ENCODE measurements at regions not wholly inside any gene's neighbourhood (a gene's known extent, or its start where the extent isn't known, plus 50 kb on each side); places are given as distances from the start of the nearest gene placed in this dataset.
A peak's percentile ranks its signal among the peaks of the same experiment; 100 is the strongest.
"Not testable (repeated sequence)": the region's sequence is repeated elsewhere in the genome, so short reads cannot be mapped to it uniquely, and the experiment has no call there.

DNA sequence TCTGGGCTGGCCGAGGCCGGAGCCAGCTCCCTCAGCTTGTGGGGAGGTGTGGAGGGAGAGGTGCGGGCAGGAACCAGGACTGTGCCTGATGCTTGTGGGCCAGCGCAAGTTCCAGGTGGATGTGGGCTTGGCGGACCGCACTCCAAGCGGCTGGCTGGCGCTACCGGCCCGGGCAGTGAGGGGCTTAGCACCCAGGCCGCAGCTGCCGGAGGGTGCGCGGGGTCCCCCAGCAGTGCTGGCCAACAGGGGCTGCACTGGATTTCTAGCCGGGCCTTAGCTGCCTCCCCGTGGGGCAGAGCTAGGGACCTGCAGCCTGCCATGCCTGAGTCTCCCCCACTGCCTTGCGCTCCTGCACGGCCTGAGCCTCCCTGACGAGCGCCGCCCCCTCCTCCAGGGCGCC lies 242.8 kb downstream of the CCSER2 start:
- no peak for DNase-seq

DNA sequence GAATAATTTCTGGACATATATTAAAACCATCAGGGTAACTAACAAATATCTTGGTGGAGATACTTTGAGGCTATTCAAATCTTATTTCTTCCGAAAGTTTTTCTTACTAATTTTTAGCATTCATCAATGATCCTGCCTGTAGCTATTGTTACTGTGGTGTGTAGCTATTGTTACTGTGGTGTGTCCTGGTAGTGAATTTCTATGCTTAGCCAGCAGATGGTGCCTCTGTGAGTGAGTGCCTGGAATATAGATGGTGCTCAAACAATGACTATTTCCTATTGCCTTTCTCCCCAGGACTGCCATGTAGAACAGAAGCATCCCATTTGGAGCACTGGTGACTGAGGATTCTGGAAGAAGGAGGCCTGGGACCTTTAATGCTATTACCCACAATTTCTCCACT lies 245.7 kb downstream of the CCSER2 start:
- DNase-seq = no peak

DNA sequence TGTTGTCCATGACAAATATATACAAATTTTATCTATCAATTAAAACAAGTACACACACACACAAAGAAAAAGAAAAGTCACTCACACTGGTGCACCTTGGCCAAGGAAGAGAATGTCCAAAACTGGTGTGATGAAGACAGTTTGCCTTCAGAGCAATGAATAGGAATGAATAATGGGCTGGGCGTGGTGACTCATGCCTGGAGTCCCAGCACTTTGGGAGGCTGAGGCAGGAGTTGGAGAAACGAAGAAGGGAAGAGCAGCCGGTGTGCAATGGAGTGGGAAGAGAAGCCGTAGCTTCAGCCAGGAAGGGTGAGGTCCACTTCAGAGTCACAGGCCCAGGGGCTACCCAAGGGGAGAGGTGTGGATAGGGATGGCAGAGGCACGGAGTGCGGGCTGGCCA lies 253.6 kb downstream of the CCSER2 start:
- DNase-seq = no peak

DNA sequence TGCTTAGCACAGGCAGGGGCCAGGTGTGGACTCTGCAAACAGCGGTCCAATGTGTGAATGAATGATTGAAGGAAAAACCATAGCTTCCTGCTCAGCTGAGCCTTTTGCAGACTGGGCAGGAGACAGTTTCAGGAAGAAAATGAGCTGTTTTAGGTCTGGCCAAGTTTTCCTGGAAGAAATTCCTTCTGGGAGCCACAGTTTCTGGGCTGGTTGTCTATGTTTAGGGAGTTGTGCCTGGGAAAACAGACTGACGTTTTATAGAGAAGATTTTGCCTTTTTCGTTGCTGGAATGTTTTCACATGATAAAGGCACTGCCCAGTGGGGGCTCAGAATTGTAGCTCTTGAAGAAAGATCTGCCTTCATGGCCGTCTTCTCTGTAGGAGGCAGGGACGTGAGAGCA lies 255.1 kb downstream of the CCSER2 start:
- no peak for DNase-seq

DNA sequence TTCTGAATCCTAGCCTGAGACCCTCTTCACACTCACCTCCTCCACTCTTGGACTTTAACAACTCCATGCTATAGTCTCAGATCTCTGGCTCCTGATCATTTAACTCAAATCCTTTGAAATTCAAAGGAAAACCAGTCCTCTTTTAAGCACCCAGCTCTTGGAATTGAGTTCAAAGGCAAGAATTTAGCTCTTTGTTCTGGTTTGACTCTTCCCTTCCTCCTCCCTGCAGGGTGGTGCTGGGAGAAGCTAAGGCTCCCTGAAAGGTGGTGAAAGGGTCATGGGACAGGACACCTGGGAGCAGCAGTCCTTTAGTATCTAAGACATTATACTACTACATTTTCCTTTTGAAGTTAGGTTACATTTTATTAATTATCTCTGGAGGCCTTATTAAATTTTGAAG lies 259.4 kb downstream of the CCSER2 start:
- DNase-seq = no peak

DNA sequence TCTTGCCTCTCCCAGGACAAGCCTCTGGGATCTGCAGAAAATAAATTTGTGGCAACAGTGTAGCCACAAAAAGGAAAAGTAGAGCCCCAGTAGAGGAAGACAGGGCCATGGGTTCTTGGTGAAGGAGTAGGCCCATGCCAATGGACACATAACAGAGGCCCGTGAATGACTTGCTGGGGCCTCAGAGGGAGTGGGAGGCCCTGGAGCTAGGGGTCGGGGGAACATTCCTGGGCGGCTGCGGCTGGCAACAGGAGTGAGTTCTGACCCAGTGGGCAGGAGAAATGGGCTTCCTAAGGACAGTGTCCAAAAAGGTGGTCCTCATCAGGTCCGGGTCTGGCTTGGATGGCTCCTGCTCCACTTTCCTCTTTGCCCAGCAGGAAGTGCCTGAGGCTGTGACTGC lies 260.0 kb downstream of the CCSER2 start:
- no peak for DNase-seq

DNA sequence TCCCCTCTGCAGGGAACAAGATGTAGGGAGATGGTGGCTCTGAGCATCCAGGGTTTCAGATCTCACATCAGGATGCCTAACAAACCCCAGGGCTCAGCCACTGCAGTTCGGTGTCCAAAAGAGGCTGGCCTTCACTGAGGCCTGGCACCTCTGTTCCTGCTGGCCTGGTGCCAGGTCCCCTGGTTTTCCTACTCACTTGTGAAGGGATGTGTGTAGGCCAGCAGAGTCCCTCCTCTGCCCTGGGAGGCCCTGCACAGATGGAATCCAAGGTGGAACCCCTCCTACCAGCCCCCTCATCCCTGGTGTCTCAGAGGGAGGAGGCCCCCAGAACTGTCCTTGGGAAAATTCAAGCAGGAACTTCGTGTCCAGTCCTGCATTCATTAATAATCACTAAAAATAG lies 260.6 kb downstream of the CCSER2 start:
- DNase-seq = no peak

DNA sequence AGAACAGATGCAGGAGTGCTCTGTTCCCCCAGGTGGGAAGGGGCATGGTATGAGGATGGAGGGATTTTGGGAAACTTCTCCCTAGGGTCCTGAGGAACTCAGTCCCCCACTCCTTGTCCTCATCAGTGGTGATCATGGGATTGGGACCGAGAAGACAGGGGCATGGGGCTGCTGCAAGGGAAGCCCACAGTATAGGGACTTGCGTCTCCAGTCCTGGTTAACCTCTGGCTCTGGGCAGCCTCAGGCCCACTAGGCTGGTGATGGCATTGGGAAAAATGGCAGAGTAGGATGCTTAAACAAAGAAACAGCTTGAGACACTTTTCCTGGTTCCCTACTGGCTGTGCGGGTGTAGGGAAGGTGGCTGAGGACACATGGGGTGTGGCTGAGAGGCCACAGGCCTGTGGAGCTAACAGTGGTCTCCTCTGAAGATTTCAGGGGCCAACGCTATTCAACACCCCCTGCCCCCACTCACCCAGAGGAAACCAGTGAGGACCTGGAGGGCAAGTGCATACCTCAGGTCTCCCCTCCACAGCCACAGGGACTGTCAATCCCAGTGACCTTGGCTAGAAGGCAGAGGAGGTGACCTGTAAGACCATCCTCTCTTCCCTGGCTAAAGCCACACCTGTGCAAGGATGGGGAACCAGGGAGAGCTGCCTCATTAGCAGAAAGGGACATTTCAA lies 261.3 kb downstream of the CCSER2 start:
- DNase-seq = no peak

DNA sequence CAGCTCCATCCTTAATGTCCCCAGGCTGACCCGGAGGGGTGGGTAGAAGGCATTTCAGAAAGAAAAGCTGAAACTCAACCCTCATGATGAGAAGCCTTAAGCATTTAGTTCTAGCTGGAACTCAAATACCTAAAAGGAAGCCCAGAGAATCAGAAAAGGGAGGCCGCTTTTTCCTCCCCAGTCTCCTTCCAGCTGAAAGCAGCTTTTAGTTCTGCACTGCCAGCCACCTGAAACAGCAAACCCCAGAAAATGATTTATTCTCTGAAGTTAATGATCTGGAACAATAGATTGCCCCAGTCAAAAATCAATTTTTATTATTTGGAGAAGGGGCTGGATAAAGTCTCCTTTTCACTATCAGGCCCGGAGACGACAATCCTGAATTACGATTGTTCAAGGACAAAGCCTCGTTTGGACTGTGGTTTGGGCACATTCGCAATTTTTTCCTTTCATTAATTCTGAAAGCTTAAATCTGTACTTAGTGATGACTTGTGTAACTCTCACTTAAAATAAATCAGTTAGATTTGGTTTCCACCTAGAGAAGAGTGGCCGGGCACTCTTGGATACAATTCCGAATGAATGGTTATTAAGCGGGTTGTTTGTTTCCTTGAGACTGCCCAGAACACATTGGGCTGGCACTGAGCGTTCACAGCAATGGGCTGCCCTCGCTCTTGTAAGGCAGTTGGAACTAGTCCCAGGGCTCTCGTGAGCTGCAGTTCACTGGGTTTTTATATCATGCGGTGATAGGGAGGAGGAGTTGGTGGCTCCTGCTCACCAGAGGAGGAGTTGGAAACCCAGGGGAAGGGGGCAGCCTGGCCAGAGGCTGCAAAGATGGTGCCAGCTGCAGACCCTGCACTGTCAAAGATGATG lies 262.2 kb downstream of the CCSER2 start:
- no peak for DNase-seq

DNA sequence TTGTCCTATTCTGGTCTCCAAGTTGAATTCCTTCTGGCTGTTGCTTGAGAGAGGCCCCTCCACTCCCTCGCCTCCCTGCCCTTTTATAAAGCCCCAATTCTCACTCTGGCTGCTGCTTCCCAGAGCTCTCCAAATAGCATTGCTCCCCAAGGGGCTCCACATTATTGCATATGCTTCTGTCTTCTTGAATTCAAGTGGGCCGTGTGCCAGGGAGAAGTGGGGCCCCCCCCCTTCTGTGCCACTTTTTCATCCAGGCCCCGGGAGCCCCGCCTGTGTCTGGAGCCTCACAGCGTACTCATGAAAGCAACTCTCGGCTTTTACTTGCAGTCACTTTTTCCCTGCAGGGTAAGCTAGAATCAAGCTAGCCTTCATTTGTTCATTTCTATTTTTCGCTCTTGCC lies 265.1 kb downstream of the CCSER2 start:
- DNase-seq = no peak

DNA sequence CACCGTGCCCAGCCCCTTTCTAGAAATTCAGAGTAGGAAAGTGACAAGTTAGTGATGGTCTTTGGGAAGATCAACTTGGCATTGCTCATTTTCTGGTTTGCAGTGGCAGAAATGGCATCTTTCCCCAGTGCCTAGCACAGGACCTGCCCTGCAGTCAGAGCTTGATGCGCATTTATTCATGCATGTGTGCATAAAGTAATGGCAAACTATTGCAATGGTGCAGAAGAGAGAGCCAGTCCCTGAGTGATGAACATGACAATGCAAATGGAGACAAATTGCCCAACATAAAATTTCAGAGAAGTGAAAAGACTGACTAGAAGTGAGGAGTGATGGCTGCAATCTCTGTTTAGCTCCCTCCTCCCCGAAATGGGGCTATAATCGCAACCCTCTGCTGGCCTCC lies 268.2 kb downstream of the CCSER2 start:
- no peak for DNase-seq

DNA sequence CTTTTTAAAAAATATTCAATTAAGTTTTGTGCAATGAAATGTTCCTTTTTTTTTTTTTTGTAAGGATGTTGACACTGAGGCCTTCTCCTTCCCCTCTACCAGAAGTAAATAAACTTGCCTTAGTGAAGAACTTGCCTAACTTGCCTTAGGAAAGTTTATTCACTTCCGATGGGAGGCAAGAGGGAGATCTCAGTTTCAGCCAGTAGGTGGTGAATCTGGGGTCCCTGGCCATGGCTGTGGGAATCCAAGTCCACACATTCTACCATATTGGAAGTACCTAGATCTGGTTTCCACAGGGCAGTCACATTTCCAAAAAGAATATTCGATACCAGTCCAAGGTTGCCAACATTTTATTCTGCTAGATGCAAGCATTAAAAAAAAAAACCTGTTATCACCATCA lies 270.9 kb downstream of the CCSER2 start:
- no peak for DNase-seq

DNA sequence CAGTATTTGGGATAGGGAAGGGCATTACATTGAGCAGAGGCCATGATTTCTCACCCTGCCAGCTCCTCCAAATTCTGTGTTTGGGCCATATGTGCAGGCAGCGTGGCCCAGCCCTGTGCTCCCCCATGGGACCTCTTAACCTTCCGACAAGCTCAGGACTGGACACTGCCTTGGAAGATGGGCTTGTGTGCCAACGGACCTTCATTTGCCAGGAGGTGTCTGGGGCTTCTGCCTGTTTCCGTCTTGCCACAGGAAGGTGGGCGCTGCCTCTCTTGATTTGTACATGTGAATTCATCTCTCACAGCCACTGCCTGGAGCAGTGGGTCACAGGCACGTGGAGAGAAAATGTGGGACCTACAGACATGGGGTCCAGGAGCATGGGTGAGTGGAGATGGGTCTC lies 272.6 kb downstream of the CCSER2 start:
- no peak for DNase-seq

DNA sequence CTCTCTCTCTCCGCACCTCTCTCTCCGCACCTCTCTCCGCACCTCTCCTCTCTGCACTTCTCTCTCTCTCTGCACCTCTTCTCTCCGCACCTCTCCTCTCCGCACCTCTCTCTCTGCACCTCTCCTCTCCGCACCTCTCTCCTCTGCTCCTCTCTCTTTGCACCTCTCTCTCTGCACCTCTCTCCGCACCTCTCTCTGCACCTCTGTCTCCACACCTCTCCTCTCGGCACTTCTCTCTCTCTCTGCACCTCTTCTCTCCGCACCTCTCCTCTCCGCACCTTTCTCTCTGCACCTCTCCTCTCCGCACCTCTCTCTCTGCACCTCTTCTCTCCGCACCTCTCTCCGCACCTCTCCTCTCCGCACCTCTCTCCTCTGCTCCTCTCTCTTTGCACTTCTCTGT lies 274.2 kb downstream of the CCSER2 start:
- not testable (repeated sequence) for DNase-seq

DNA sequence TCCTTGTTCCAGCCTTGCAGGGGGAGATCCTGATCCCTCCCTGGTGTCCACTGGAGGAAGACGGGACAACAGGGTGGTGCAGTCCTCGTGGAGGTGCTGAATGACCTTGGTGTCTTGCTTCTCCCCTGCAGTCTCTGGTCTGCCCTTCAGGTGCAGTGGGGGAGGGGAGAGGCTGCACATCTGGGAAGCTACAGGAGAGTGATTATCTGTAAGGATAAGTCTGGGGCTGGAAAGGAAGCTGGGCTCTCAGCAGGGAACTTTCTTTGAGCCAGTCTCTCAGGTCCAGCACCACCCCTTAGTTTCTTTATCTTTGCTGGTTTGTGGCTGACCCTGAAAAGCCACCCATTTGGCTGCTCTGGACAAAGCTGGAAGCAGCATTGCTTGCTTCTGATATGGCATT lies 275.6 kb downstream of the CCSER2 start:
- no peak for DNase-seq

DNA sequence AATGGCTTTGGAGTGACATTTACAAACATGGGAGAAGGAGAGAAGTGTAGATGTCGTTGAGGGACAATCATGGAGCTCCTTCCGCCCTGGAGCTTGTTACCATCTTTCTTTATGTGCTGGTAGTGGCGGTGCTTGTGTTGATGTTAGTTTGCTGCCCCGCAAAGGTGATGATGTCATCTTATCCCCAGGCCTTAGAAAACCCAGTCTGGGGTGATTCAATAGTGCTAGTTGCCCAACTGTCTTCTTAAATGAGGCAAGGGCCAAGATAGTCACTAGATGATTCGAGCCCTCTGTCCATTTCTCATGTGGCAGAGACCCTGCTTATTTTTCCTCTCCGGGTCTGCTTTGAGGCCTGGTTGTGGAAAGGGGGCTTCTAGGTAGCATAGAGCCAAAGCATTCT lies 277.4 kb downstream of the CCSER2 start:
- DNase-seq = no peak

DNA sequence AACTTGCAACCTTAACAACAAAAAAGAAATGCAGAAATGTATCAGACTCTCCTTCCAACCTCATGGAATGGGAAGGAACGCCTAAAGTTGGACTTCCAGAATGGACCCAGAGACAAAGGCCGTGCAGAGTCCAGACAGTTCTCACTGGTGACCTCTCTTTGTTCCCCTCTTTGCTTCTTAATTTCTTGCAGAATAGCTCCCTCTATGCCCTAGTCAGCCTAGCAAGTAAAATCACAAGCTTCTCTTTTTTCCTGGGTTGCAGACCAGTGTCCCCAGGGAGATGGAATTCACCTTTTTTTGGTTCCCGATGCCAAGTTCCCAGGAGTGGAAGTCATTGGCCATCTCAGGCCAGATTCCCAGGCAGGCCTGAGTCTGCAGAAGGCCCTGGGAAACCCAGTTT lies 278.0 kb downstream of the CCSER2 start:
- no peak for DNase-seq

DNA sequence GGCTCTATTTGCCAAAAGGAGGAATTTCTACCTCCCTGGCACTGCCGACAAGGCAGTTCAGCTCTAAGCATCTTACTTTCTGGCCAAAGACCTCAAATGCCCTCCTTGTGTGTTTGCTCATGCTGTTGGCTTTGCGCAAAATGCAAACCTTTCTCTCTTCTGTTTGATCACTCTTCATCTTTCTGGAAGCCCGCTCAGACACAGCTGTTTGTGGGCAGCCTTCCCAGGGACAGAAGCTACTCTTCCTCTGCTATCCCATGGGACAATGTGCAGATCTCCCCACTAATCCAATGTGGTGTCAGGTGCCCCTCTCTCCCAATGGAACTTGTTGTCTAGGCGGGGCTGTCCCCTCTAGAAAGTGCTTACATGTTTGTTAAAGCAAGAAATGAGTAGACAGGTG lies 278.7 kb downstream of the CCSER2 start:
- no peak for DNase-seq

DNA sequence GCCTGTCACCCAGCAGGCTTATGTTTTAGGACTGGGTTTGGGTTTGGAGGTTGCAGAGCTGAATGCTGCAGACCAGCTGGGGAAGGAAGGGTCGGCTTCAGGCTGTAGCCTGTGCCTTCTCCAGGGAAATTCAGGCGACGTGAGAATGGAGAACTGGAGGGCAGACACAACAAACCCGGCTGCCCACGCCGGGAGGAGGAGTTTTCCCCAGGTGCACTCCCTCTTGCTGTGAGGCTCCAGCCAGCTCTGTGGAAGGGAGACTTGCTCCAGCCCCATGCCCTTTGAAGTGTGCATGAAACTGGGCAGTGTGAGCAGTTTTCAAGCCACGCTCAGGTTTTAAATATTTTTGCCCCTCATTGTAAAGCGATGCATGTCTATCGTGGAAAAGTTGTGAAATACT lies 279.1 kb downstream of the CCSER2 start:
- DNase-seq = peak; percentile 2

DNA sequence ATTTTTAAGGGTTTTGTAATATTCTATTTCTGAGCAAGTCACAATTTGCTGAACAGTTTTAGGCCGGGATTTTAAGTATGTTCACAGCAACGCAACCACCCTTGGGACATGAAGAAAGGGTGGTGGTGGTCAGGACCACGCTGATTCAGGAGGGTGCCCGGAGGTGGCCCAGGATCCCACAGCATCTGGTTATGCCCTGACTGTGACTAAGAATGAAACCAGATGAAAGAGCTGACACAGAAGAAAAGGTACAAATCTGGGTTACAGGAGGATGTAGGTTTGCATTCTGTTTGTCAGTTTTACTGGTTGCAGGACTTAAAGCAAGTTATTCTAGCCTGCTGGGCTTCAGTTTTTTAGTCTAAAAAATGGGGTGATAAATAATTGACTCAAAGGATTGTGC lies 279.7 kb downstream of the CCSER2 start:
- DNase-seq = no peak

DNA sequence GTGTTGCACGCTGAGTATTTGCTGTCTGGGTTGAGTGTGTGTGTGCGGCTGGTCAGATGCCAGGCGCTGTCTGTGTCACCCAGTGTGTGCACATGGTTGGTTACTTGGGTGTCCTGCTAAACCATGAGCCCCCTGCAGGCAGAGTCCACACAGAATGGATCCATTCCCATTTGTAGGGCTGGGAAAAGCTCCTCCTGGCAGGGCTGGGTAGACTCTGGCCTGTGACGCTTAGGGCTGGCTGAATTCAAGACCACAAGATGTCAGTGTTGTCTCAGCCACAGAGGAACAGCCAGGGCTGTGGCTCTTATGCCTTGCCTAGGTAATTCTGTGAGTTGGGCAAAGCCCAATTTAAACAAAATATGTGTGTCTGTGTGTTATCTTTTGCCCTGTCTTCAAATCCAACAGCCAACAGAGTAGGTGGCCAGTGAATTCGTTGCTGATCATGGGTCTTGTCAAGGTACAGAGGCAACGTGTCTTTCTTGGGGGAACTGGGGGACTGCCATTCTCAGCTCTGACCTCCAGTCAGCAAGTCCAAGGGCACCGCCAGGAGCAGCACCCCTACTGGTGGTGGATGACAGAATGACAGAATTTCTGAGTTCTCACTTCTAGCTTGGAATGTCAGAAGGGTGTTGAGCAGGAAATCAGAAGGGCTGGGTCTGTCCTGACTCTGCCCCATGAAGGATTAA lies 285.1 kb downstream of the CCSER2 start:
- DNase-seq = peak; percentile 43

DNA sequence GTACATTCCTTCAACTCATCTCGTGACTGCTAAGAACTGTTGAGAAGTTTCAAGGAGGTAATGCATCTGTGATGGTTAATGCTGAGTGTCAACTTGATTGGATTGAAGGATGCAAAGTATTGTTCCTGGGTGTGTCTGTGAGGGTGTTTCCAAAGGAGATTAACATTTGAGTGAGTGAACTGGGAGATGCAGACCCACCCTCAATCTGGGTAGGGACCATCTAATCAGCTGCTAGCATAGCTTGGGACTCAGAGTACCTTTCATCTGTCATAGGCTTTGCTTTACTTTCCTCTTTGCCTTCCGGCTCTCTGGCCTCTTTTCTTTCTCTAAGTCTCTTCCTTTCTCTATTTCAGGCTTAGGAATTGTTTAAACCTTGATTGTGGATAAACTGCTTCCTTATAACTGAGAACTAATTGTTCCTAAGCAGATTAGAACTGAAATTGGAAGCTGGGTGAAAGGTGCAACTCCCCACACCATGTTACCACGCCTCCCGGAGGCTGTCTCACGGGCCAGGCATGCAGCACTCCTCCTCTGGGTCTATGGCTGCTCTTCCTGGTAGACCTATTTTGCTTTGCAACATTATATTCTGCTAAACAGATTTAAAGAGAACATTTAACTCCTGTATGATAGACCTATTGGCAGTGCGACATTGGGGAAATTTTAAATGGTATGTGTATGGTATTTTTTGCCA lies 298.2 kb downstream of the CCSER2 start:
- no peak for DNase-seq

DNA sequence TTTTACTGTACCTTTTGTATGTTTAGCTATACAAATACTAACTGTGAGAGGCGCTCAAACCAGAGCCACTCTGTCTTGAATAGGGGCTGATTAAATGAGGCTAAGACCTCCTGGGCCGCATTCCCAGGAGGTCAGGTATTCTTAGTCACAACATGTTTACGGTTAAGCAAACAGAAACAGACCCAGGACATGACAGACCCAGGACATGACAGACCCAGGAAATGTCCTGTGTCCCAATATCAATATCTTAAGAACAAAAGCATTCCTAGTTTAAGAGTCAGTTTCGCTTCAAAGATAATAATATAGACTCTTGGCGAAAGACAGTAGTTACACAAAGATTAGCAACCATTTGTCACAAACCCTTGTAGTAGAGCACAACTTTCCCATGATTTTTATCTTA lies 304.5 kb downstream of the CCSER2 start:
- no peak for DNase-seq

DNA sequence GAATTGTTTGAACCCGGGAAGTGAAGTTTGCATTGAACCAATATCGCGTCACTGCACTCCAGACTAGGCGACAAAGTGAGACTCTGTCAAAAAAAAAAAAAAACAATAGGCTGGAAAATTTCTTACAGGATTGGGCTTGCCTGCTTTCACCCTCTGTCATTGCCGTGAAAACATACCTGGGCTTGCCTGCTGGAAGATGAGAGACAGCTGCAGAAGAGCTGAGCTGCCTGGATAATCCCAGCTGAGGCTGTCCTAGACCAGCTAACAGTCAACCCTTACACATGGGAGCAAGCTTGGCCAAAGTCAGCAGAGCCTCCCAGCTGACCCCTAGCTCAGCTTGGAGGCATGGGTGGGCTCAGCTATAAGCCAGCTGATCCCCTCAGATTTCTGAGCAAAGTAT lies 306.2 kb downstream of the CCSER2 start:
- no peak for DNase-seq

Data from NCI-H2227 treated with DMSO at 0.1 percent for 48 hours (cell line).